ENCODE measurements at regions not wholly inside any gene's neighbourhood (a gene's known extent, or its start where the extent isn't known, plus 50 kb on each side); places are given as distances from the start of the nearest gene placed in this dataset.

DNA sequence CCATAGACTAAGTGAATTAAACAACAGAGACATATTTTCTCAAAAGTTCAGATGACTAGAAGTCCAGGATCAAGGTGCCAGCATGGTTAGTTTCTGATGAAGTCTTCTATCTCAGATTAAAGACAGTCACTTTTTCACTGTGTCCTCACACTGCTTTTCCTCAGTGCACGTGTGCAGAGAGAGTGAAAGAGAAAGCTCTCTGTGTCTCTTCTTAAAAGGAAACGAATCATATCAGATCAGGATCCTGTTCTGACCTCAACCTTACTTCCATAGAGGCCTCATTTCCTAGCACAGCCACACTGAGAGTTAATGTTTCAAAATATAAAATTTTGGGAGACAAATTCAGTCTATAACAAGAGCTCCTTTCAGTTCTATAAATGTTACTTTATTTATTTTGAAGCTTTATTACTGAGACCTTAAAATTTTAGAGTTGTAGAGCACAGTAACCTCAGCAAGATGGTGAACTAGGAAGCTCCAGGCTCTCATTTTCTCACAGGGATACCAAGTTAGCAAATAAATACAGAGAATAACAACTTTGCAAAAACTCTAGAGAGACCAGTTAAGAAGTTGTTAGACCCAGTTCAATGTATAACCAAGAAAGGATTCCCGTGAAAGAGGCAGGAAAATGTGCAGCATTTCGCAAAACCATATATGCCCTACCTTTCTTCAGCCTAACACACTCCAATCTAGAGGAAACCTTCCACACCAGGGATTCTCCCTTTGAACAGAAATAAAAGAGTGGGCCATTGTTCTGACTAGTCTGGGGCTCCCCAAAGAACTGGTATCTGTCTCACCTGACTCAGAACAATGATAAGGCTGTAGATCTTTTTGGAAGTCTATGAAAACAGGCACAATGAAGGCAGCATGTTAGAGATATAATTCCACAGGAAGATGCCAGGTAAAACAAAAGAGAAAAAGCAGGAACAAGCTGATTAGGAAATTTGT is 372.2 kb downstream of the MRPL39 start:
- TF ChIP-seq ZBTB7A (IDR thresholded peaks at IDR 0.05; ENCODE audit: low read depth) (no peak), YY1 (IDR thresholded peaks at IDR 0.05; ENCODE audit: low read depth) (no peak), TAF1 (IDR thresholded peaks at IDR 0.05; ENCODE audit: low read depth) (no peak), RAD21 (IDR thresholded peaks at IDR 0.05; ENCODE audit: low read depth) (no peak), EGR1 (IDR thresholded peaks at IDR 0.05) (no peak), CEBPB (IDR thresholded peaks at IDR 0.05) (no peak), NFIC (IDR thresholded peaks at IDR 0.05) (no peak), EP300 (IDR thresholded peaks at IDR 0.05; ENCODE audit: borderline replicate concordance) (no peak), TEAD4 (IDR thresholded peaks at IDR 0.05) (no peak), CREB1 (IDR thresholded peaks at IDR 0.05; ENCODE audit: low read depth) (no peak), FOXM1 (IDR thresholded peaks at IDR 0.05; ENCODE audit: borderline replicate concordance, low read depth) (no peak), TCF12 (IDR thresholded peaks at IDR 0.05; ENCODE audit: low read depth) (no peak)
- TF ChIP-seq, protein P1, sequence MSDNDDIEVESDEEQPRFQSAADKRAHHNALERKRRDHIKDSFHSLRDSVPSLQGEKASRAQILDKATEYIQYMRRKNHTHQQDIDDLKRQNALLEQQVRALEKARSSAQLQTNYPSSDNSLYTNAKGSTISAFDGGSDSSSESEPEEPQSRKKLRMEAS (IDR thresholded peaks at IDR 0.05), result no peak
- TF ChIP-seq, protein P2, sequence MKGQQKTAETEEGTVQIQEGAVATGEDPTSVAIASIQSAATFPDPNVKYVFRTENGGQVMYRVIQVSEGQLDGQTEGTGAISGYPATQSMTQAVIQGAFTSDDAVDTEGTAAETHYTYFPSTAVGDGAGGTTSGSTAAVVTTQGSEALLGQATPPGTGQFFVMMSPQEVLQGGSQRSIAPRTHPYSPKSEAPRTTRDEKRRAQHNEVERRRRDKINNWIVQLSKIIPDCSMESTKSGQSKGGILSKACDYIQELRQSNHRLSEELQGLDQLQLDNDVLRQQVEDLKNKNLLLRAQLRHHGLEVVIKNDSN (IDR thresholded peaks at IDR 0.05), result no peak
- TF ChIP-seq, protein P3, sequence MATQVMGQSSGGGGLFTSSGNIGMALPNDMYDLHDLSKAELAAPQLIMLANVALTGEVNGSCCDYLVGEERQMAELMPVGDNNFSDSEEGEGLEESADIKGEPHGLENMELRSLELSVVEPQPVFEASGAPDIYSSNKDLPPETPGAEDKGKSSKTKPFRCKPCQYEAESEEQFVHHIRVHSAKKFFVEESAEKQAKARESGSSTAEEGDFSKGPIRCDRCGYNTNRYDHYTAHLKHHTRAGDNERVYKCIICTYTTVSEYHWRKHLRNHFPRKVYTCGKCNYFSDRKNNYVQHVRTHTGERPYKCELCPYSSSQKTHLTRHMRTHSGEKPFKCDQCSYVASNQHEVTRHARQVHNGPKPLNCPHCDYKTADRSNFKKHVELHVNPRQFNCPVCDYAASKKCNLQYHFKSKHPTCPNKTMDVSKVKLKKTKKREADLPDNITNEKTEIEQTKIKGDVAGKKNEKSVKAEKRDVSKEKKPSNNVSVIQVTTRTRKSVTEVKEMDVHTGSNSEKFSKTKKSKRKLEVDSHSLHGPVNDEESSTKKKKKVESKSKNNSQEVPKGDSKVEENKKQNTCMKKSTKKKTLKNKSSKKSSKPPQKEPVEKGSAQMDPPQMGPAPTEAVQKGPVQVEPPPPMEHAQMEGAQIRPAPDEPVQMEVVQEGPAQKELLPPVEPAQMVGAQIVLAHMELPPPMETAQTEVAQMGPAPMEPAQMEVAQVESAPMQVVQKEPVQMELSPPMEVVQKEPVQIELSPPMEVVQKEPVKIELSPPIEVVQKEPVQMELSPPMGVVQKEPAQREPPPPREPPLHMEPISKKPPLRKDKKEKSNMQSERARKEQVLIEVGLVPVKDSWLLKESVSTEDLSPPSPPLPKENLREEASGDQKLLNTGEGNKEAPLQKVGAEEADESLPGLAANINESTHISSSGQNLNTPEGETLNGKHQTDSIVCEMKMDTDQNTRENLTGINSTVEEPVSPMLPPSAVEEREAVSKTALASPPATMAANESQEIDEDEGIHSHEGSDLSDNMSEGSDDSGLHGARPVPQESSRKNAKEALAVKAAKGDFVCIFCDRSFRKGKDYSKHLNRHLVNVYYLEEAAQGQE (IDR thresholded peaks at IDR 0.05; ENCODE audit: low read depth), result no peak

DNA sequence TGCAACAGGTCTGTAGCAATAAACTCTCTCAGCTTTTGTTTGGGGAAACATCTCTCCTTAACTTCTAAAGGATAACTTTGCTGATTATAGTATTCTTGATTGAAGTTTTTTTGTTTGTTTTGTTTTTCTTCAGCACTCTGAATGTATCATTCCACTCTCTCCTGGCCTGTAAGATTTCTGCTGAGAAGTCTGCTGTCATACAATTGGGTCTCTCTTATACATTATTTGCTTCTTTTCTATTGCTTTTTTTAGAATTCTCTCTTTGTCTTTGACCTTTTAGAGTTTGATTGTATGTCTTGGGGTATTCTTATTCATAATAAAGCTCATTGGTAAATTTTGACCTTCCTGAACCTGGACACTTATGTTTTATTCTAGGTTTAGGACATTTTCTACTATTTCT is 386.3 kb downstream of the MRPL39 start:
- TF ChIP-seq ZBTB7A (IDR thresholded peaks at IDR 0.05; ENCODE audit: low read depth) (no peak), RAD21 (IDR thresholded peaks at IDR 0.05; ENCODE audit: low read depth) (no peak), CEBPB (IDR thresholded peaks at IDR 0.05) (no peak), YY1 (IDR thresholded peaks at IDR 0.05; ENCODE audit: low read depth) (no peak), EP300 (IDR thresholded peaks at IDR 0.05; ENCODE audit: borderline replicate concordance) (no peak), TEAD4 (IDR thresholded peaks at IDR 0.05) (no peak), NFIC (IDR thresholded peaks at IDR 0.05) (no peak), TCF12 (IDR thresholded peaks at IDR 0.05; ENCODE audit: low read depth) (no peak), EGR1 (IDR thresholded peaks at IDR 0.05) (no peak), FOXM1 (IDR thresholded peaks at IDR 0.05; ENCODE audit: borderline replicate concordance, low read depth) (no peak), TAF1 (IDR thresholded peaks at IDR 0.05; ENCODE audit: low read depth) (no peak), CREB1 (IDR thresholded peaks at IDR 0.05; ENCODE audit: low read depth) (no peak)
- TF ChIP-seq, protein P1 (IDR thresholded peaks at IDR 0.05), result no peak
- TF ChIP-seq, protein P2 (IDR thresholded peaks at IDR 0.05), result no peak
- TF ChIP-seq, protein P3 (IDR thresholded peaks at IDR 0.05; ENCODE audit: low read depth), result no peak

DNA sequence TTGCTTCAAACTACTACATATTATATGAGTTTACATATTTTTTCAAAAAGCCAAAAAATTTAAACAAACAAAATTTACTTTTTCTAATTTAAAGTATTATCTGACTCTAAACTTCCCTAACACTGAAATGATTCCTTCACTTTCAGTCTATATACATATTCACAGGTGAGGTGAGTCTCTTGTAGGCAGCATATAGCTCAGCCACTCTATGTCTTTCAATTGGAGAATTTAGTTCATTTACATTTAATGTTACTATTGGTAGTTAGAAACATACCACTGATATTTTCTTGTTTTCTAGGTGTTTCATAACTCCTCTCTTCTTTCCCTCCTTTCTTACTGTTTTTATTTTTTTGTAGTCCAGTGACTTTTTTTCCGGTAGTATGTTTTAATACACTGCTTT is 387.1 kb downstream of the MRPL39 start:
- TF ChIP-seq TEAD4 (IDR thresholded peaks at IDR 0.05) (no peak), NFIC (IDR thresholded peaks at IDR 0.05) (no peak), EP300 (IDR thresholded peaks at IDR 0.05; ENCODE audit: borderline replicate concordance) (no peak), CEBPB (IDR thresholded peaks at IDR 0.05) (no peak)

DNA sequence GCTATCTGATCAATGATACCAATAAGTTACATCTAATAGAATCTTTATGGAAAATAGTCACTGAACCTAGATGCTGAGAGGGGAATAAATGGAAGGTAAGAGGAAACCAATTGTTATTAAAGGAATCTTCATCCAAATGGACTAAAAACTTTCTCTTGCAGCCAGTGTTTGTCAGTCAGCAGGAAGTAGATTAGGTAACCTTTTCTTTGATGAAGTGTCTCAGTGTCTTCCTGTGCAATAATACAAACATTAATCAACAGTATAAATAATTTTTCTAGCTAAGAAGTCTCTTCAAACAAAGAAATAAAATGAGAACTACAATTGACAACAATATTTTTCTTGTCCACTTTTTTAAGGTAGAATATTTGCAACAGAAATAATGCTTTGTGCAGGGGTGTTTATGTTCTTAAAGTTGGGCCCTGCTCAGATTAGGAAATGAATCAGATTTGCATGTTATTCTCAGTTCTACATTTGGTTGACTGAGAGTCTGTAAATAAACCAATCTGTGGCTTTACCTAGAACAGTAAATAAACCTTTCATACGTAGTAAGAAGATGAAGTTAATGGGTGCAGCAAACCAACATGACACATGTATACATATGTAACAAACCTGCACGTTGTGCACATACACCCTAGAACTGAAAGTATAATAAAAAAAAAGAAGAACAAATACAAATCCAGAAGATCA is 391.4 kb downstream of the MRPL39 start:
- TF ChIP-seq YY1 (IDR thresholded peaks at IDR 0.05; ENCODE audit: low read depth), result no peak
- TF ChIP-seq CREB1 (IDR thresholded peaks at IDR 0.05; ENCODE audit: low read depth), result no peak
- no peak for TF ChIP-seq CEBPB (IDR thresholded peaks at IDR 0.05)
- TF ChIP-seq EP300 (IDR thresholded peaks at IDR 0.05; ENCODE audit: borderline replicate concordance), result no peak
- TF ChIP-seq, protein P3 (IDR thresholded peaks at IDR 0.05; ENCODE audit: low read depth), result no peak
- TF ChIP-seq ZBTB7A (IDR thresholded peaks at IDR 0.05; ENCODE audit: low read depth), result no peak
- no peak for TF ChIP-seq FOXM1 (IDR thresholded peaks at IDR 0.05; ENCODE audit: borderline replicate concordance, low read depth)
- TF ChIP-seq, protein P2 (IDR thresholded peaks at IDR 0.05), result no peak
- no peak for TF ChIP-seq TCF12 (IDR thresholded peaks at IDR 0.05; ENCODE audit: low read depth)
- TF ChIP-seq TEAD4 (IDR thresholded peaks at IDR 0.05), result no peak
- no peak for TF ChIP-seq NFIC (IDR thresholded peaks at IDR 0.05)
- TF ChIP-seq RAD21 (IDR thresholded peaks at IDR 0.05; ENCODE audit: low read depth), result no peak
